ENCODE measurements at regions not wholly inside any gene's neighbourhood (a gene's known extent, or its start where the extent isn't known, plus 50 kb on each side); places are given as distances from the start of the nearest gene placed in this dataset.
"Not testable (repeated sequence)": the region's sequence is repeated elsewhere in the genome, so short reads cannot be mapped to it uniquely, and the experiment has no call there.

DNA sequence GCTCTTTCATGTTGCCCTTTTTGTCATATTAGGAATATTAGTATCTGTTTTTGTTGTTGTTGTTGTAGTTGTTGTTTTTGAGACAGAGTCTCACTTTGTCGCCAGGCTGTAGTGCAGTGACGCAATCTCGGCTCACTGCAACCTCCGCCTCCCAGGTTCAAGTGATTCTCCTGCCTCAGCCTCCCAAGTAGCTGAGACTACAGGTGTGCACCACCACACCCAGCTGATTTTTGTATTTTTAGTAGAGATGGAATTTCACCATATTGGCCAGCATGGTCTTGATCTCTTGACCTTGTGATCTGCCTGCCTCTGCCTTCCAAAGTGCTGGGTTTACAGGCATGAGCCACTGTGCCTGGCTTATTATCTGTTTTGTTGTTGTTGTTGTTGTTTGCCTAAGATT, 69.7 kb upstream of the CCN2 start:
- TF ChIP-seq POLR2AphosphoS5, POLR2A (IDR thresholded peaks at IDR 0.05): not testable (repeated sequence)
- TF ChIP-seq, protein P1, sequence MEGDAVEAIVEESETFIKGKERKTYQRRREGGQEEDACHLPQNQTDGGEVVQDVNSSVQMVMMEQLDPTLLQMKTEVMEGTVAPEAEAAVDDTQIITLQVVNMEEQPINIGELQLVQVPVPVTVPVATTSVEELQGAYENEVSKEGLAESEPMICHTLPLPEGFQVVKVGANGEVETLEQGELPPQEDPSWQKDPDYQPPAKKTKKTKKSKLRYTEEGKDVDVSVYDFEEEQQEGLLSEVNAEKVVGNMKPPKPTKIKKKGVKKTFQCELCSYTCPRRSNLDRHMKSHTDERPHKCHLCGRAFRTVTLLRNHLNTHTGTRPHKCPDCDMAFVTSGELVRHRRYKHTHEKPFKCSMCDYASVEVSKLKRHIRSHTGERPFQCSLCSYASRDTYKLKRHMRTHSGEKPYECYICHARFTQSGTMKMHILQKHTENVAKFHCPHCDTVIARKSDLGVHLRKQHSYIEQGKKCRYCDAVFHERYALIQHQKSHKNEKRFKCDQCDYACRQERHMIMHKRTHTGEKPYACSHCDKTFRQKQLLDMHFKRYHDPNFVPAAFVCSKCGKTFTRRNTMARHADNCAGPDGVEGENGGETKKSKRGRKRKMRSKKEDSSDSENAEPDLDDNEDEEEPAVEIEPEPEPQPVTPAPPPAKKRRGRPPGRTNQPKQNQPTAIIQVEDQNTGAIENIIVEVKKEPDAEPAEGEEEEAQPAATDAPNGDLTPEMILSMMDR (IDR thresholded peaks at IDR 0.05) = not testable (repeated sequence)
